ENCODE measurements at regions not wholly inside any gene's neighbourhood (a gene's known extent, or its start where the extent isn't known, plus 50 kb on each side); places are given as distances from the start of the nearest gene placed in this dataset.

GRCh38 chr4:175560604-175561003, 251.5 kb downstream of the GPM6A start:
- DNase-seq = peak; percentile 30

- DNase-seq = no peak
Measured at GRCh38 chr4:175561696-175562095, 250.4 kb downstream of the GPM6A start.

- no peak for DNase-seq
Measured at GRCh38 chr4:175562111-175562510, 250.0 kb downstream of the GPM6A start.

- no peak for DNase-seq
Measured at GRCh38 chr4:175562542-175562941, 249.5 kb downstream of the GPM6A start.

All from EL (cell line).